GM19468 (cell line): ENCODE measurements at regions not wholly inside any gene's neighbourhood (a gene's known extent, or its start where the extent isn't known, plus 50 kb on each side); places are given as distances from the start of the nearest gene placed in this dataset.
"Not testable (repeated sequence)": the region's sequence is repeated elsewhere in the genome, so short reads cannot be mapped to it uniquely, and the experiment has no call there.

Experiments used
- ATAC-seq: cut with Tn5 transposase; IDR thresholded peaks from one replicate; pipeline ENCODE4 v1.9.1; 2021; ENCODE audit warnings: mild to moderate bottlenecking, moderate library complexity, moderate number of reproducible peaks; ENCODE audit not compliant: unreplicated experiment; ENCODE audit errors: extremely low read depth

- ATAC-seq, result no peak
Observed at GRCh38 chr10:117601716-117602115, 59.2 kb downstream of the EMX2 start.

GRCh38 chr10:117603081-117603480, 60.5 kb downstream of the EMX2 start:
- no peak for ATAC-seq

- ATAC-seq, result no peak
Observed at GRCh38 chr10:117603726-117604125, 61.2 kb downstream of the EMX2 start.

- no peak for ATAC-seq
Observed at GRCh38 chr10:117609095-117609795, 66.7 kb downstream of the EMX2 start.

GRCh38 chr10:117609796-117610170, 67.2 kb downstream of the EMX2 start:
- ATAC-seq, result no peak

- ATAC-seq, result no peak
Observed at GRCh38 chr10:117610321-117610720, 67.8 kb downstream of the EMX2 start.

GRCh38 chr10:117612113-117612512, 69.6 kb downstream of the EMX2 start:
- ATAC-seq, result no peak

GRCh38 chr10:117615649-117616048, 73.1 kb downstream of the EMX2 start:
- no peak for ATAC-seq

GRCh38 chr10:117616179-117616578, 73.6 kb downstream of the EMX2 start:
- no peak for ATAC-seq

- no peak for ATAC-seq
Observed at GRCh38 chr10:117617086-117617485, 74.5 kb downstream of the EMX2 start.

GRCh38 chr10:117617659-117618058, 75.1 kb downstream of the EMX2 start:
- no peak for ATAC-seq

- ATAC-seq, result no peak
Observed at GRCh38 chr10:117619223-117619622, 76.7 kb downstream of the EMX2 start.

- no peak for ATAC-seq
Observed at GRCh38 chr10:117619707-117620405, 77.3 kb downstream of the EMX2 start.

GRCh38 chr10:117621196-117621595, 78.7 kb downstream of the EMX2 start:
- ATAC-seq, result no peak

- ATAC-seq, result no peak
Observed at GRCh38 chr10:117621795-117622420, 79.4 kb downstream of the EMX2 start.

- ATAC-seq, result no peak
Observed at GRCh38 chr10:117622471-117623184, 80.1 kb downstream of the EMX2 start.

- ATAC-seq, result no peak
Observed at GRCh38 chr10:117626228-117626627, 83.7 kb downstream of the EMX2 start.

GRCh38 chr10:117627561-117627960, 85.0 kb downstream of the EMX2 start:
- no peak for ATAC-seq

GRCh38 chr10:117629717-117630116, 87.2 kb downstream of the EMX2 start:
- ATAC-seq, result not testable (repeated sequence)

GRCh38 chr10:117631276-117632145, 89.0 kb downstream of the EMX2 start:
- ATAC-seq, result no peak
